ENCODE measurements at regions not wholly inside any gene's neighbourhood (a gene's known extent, or its start where the extent isn't known, plus 50 kb on each side); places are given as distances from the start of the nearest gene placed in this dataset.

DNA sequence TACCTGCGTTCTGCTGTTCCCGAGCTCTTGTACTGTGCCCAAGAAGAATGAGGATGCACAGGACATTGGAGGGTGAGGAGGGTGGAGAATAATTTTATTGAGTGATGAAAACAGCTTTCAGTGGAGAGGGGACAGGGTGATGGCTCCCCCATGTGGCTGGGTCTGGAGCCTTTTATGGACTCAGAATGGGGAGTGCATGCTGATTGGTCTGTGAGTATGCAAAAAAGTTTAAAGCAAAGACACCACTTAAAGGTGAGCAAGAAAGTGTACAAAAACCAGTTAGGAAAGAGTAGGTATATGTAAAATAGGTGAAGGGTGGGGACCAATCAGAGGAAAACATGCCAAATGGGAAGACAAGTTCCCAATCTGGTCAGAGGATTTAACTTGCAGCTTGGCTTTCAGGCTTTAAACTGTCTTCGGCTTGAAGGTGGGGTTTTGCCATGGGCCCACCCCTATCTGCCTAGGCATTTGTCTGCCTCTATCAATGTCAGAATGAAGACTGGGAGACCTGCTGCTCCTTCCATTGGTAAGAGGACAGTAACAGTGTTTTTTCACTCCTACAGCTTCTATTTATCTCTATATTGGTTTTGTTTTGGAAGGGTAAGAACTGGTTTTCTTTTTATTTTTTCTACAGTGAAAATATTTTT is 118.0 kb upstream of the RAI14 start:
- intact Hi-C loops (cut with DNase I): no loop called here
- Histone ChIP-seq H3K36me3 (no peaks in the 10 kb centered on the region), H3K4me3 (no peak overlapping the region), H3K4me1 (peaks cover 0 to 8% (median 0%) of the 10 kb centered on the region in 9 donors), H3K27ac (no peak overlapping the region), H3K27me3 (no peaks in the 10 kb centered on the region), H3K9me3 (no peaks in the 10 kb centered on the region)
- TF ChIP-seq, protein P1, sequence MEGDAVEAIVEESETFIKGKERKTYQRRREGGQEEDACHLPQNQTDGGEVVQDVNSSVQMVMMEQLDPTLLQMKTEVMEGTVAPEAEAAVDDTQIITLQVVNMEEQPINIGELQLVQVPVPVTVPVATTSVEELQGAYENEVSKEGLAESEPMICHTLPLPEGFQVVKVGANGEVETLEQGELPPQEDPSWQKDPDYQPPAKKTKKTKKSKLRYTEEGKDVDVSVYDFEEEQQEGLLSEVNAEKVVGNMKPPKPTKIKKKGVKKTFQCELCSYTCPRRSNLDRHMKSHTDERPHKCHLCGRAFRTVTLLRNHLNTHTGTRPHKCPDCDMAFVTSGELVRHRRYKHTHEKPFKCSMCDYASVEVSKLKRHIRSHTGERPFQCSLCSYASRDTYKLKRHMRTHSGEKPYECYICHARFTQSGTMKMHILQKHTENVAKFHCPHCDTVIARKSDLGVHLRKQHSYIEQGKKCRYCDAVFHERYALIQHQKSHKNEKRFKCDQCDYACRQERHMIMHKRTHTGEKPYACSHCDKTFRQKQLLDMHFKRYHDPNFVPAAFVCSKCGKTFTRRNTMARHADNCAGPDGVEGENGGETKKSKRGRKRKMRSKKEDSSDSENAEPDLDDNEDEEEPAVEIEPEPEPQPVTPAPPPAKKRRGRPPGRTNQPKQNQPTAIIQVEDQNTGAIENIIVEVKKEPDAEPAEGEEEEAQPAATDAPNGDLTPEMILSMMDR (IDR thresholded peaks at IDR 0.05): peak in 3 of 9 donors; percentile 31 to 50 (median 45)
- DNase-seq (no peak), ATAC-seq (no peak)
- WGBS, 2 donors: 91 to 98% methylated on average over 3 of the region's 3 CpGs

- no peak overlapping the region for H3K27ac ChIP-seq
- peaks cover 0 to 9% (median 2%) of the 10 kb centered on the region in 11 donors for H3K9me3 ChIP-seq
- peaks cover 0 to 4% (median 0%) of the 10 kb centered on the region in 9 donors for H3K4me1 ChIP-seq
- WGBS, 2 donors: 52 to 76% methylated on average over 1 of the region's 1 CpG
- intact Hi-C loops (cut with DNase I): no loop called here
- H3K4me3 ChIP-seq: no peak overlapping the region
- no peaks in the 10 kb centered on the region for H3K27me3 ChIP-seq
- ATAC-seq (no peak), DNase-seq (no peak)
- no peaks in the 10 kb centered on the region for H3K36me3 ChIP-seq
- TF ChIP-seq, protein P1 (IDR thresholded peaks at IDR 0.05): no peak
These were observed 116.9 kb upstream of the RAI14 start for GRCh38 chr5:34539183-34539582.

DNA sequence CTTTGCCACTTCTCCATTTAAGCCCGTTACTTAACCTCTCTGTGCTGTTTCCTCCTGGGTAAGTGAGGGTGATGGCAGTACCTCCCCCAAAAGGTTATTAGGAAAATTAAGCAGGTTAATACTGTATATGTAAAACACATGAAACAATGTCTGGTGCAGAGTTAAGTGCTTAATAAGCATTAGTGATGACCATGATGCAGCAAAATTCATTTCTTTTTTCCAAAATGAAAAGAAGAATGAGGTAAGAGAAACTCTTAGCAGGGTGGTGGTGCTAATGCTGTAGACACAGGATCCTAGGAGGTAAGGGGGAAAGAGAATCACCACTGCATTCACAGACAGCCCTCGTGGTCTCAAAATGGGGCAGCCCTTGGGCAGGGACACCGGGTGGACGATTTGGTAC is 115.1 kb upstream of the RAI14 start:
- Histone ChIP-seq H3K27ac (no peak overlapping the region), H3K4me1 (no peaks in the 10 kb centered on the region), H3K4me3 (no peak overlapping the region), H3K9me3 (peaks cover 0 to 25% (median 11%) of the 10 kb centered on the region in 11 donors), H3K27me3 (no peaks in the 10 kb centered on the region), H3K36me3 (no peaks in the 10 kb centered on the region)
- DNase-seq (no peak), ATAC-seq (no peak)
- TF ChIP-seq, protein P1 (IDR thresholded peaks at IDR 0.05): no peak
- intact Hi-C loops (cut with DNase I): no loop called here
- 93 to 99% methylated on average over 4 of the region's 4 CpGs for WGBS, 2 donors

GRCh38 chr5:34542818-34543217 is 113.3 kb upstream of the RAI14 start:
- TF ChIP-seq, protein P1 (IDR thresholded peaks at IDR 0.05): no peak

More at GRCh38 chr5:34542818-34543217, 113.3 kb upstream of the RAI14 start:
- DNase-seq (no peak), ATAC-seq (no peak)
- 78 to 88% methylated on average over 1 of the region's 1 CpG for WGBS, 2 donors
- Histone ChIP-seq H3K27me3 (no peaks in the 10 kb centered on the region), H3K9me3 (peaks cover 0 to 38% (median 15%) of the 10 kb centered on the region in 11 donors), H3K36me3 (no peaks in the 10 kb centered on the region), H3K4me1 (no peaks in the 10 kb centered on the region), H3K4me3 (no peak overlapping the region), H3K27ac (no peak overlapping the region)
- intact Hi-C loops (cut with DNase I): no loop called here

All from heart right ventricle (tissue), 16 donors.